ENCODE measurements at regions not wholly inside any gene's neighbourhood (a gene's known extent, or its start where the extent isn't known, plus 50 kb on each side); places are given as distances from the start of the nearest gene placed in this dataset.
"Not testable (repeated sequence)": the region's sequence is repeated elsewhere in the genome, so short reads cannot be mapped to it uniquely, and the experiment has no call there.

GRCh38 chr3:147153830-147154539 is 252.4 kb downstream of the ZIC4 start:
- no peak for DNase-seq

GRCh38 chr3:147152476-147152875 is 253.9 kb downstream of the ZIC4 start:
- DNase-seq: no peak

GRCh38 chr3:147141516-147142288 is 264.6 kb downstream of the ZIC4 start:
- DNase-seq: no peak

GRCh38 chr3:147139341-147139740 is 267.0 kb downstream of the ZIC4 start:
- DNase-seq: no peak

- DNase-seq: no peak
Observed at GRCh38 chr3:147132168-147132567, 274.2 kb downstream of the ZIC4 start.

- DNase-seq: no peak
Observed at GRCh38 chr3:147130461-147130860, 275.9 kb downstream of the ZIC4 start.

- no peak for DNase-seq
Observed at GRCh38 chr3:147129665-147130064, 276.7 kb downstream of the ZIC4 start.

GRCh38 chr3:147122350-147122749 is 284.0 kb downstream of the ZIC4 start:
- no peak for DNase-seq

GRCh38 chr3:147119989-147120388 is 286.4 kb downstream of the ZIC4 start:
- DNase-seq: no peak

- DNase-seq: no peak
Observed at GRCh38 chr3:147119346-147119745, 287.0 kb downstream of the ZIC4 start.

- no peak for DNase-seq
Observed at GRCh38 chr3:147118611-147119010, 287.7 kb downstream of the ZIC4 start.

GRCh38 chr3:147117631-147118030 is 288.7 kb downstream of the ZIC4 start:
- no peak for DNase-seq

GRCh38 chr3:147113293-147114044 is 292.9 kb downstream of the ZIC4 start:
- DNase-seq: no peak

- DNase-seq: no peak
Observed at GRCh38 chr3:147099076-147099475, 307.3 kb downstream of the ZIC4 start.

- no peak for DNase-seq
Observed at GRCh38 chr3:147090461-147090860, 315.9 kb downstream of the ZIC4 start.

- DNase-seq: no peak
Observed at GRCh38 chr3:147089286-147089685, 317.1 kb downstream of the ZIC4 start.

- DNase-seq: not testable (repeated sequence)
Observed at GRCh38 chr3:147059500-147059899, 346.8 kb downstream of the ZIC4 start.

- DNase-seq: no peak
Observed at GRCh38 chr3:147049821-147050220, 356.5 kb downstream of the ZIC4 start.

- DNase-seq: no peak
Observed at GRCh38 chr3:147049305-147049704, 357.0 kb downstream of the ZIC4 start.

- no peak for DNase-seq
Observed at GRCh38 chr3:147046916-147047315, 359.4 kb downstream of the ZIC4 start.

- no peak for DNase-seq
Observed at GRCh38 chr3:147038481-147038880, 367.9 kb downstream of the ZIC4 start.

GRCh38 chr3:147034359-147034758 is 372.0 kb downstream of the ZIC4 start:
- no peak for DNase-seq

GRCh38 chr3:147030274-147030673 is 376.1 kb downstream of the ZIC4 start:
- no peak for DNase-seq

GRCh38 chr3:147015334-147015733 is 391.0 kb downstream of the ZIC4 start:
- no peak for DNase-seq

Data from DMS153 (cell line).